ENCODE measurements at regions not wholly inside any gene's neighbourhood (a gene's known extent, or its start where the extent isn't known, plus 50 kb on each side); places are given as distances from the start of the nearest gene placed in this dataset.

GRCh38 chr9:31135567-31135966 lies 1248.9 kb upstream of the ACO1 start:
- TF ChIP-seq CTCF (IDR thresholded peaks at IDR 0.05; ENCODE audit: low read length), result no peak
- no peak for TF ChIP-seq EZH2 (optimal IDR thresholded peaks at IDR 0.05; ENCODE audit: low read depth, low read length)
- no peak for TF ChIP-seq EZH2phosphoT487 (IDR thresholded peaks at IDR 0.05; ENCODE audit: low read length)
